ENCODE measurements at regions not wholly inside any gene's neighbourhood (a gene's known extent, or its start where the extent isn't known, plus 50 kb on each side); places are given as distances from the start of the nearest gene placed in this dataset.

- no peak for TF ChIP-seq EZH2 (IDR thresholded peaks at IDR 0.05; ENCODE audit: low read length, unreplicated experiment)
- TF ChIP-seq EZH2phosphoT487 (IDR thresholded peaks at IDR 0.05; ENCODE audit: borderline replicate concordance, low read length) = no peak
- TF ChIP-seq CTCF (conservative IDR thresholded peaks at IDR 0.05; ENCODE audit: low read depth, low read length) = no peak
Measured at GRCh38 chr11:95717314-95717713, 72.3 kb downstream of the FAM76B start.
